Activated CD4-positive, alpha-beta T cell treated with anti-CD3 and anti-CD28 coated beads, Interleukin-2, amount 50 U/mL, for 16 hours (primary cell): ENCODE measurements at regions not wholly inside any gene's neighbourhood (a gene's known extent, or its start where the extent isn't known, plus 50 kb on each side); places are given as distances from the start of the nearest gene placed in this dataset.

Experiments
- DNase-seq: peaks from one replicate; pipeline ENCODE4 v3.0.0-alpha.2; 2020

DNA sequence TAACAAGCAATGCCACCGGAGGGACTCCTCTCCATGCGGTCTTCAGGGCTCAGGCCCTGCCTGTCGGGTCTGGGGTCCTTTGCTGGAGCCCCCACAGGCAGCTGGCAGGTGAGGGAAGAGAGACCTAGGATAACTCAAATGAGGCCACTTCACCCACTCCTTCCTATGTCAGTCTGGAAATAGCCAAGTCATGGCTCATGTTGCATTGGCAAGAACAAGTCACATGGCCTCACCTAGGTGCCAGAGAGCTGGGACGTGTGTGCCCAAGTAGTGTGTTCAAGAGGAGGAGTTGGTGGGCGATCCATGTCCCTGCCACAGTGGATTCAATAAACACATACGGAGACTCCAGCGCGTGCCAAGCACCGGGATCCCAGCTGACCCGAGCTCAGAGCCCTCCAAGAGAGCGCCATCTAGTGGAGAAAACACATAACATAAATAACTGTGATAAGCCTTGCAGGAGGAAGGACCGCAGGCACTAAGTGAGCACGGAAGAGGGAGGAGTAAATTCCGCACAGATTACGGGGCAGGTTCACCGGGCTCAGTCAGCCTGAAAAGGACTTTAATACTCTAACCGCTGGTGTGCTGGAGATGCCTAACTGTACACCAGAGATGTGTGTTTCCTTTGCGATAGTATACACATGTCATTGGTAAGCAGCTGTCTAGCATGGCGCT, 580.8 kb downstream of the CCDC171 start:
- peak; percentile 56 for DNase-seq

DNA sequence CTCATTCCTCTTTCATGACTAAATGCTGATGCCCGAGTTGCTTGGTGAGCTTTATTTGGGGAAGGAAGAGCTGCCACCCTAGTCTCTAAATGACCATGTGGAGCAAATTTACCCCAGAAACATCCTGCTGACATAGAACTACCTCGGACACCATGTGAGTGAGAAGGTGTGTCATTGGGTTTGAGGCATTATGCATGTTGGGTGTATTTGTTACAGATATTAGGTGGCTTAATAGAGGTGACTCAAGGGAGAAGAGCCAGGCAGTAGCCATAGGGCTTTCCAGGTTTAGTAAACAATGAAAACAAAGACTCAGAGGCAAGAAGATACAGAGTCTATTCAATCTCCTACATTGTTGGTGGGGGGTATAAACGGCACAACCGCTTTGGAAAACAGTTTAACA, 581.5 kb downstream of the CCDC171 start:
- no peak for DNase-seq

DNA sequence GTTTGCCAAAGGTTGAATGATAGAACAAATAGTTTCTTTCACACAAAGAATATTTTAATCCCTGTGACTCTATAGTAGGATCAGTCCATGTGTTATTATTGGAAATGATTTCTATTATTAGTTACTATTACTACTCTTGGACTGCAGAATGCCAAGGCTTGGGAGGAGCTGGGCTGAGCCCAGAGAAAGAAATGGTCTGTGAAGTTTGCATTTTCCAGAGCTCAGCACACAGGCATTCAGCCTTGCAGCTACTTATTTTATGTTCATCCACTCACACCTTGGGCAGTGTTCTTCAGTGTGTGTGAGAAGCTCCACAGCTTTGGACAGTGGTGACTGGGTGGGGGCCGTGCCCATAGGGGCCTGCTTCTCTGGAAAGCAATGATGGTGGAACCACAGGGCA, 583.1 kb downstream of the CCDC171 start:
- no peak for DNase-seq

DNA sequence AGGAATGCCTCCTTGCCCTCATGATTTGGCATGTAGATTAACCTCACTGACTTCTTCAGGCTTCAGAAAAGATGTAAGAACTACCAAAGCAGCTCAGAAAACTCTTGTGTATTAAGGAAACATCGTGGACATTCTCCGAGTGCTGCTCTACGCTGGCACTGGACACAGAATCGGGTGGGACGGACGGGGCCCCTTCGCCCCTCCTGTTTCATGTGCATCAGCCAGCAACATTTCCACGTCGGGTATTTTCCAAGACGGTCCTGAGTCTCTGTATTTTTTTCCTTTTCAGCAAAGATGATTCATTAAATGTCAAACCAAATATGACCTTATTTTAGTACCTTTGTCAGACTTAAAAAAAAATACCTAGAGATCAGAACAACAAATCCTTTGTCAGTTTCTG, 583.6 kb downstream of the CCDC171 start:
- no peak for DNase-seq

DNA sequence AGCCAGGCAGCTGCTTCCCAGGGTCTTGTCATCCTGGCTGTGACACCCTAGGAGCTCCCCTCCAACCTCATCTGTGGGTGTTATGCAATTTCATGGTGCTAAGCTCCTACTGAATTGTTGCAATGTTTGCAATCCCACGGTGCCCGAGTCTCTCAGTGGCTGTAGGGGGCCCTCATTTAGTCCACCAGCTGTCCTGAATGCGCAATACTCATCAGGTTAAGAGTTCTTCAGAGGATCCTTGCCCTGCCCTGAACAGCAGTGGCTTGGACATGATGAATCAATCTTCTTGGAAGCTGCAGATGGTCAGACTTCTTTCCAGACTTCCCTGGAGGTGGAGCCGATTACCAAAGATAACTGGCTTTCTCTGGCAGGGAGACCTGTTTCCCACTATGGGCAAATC, 584.1 kb downstream of the CCDC171 start:
- no peak for DNase-seq

DNA sequence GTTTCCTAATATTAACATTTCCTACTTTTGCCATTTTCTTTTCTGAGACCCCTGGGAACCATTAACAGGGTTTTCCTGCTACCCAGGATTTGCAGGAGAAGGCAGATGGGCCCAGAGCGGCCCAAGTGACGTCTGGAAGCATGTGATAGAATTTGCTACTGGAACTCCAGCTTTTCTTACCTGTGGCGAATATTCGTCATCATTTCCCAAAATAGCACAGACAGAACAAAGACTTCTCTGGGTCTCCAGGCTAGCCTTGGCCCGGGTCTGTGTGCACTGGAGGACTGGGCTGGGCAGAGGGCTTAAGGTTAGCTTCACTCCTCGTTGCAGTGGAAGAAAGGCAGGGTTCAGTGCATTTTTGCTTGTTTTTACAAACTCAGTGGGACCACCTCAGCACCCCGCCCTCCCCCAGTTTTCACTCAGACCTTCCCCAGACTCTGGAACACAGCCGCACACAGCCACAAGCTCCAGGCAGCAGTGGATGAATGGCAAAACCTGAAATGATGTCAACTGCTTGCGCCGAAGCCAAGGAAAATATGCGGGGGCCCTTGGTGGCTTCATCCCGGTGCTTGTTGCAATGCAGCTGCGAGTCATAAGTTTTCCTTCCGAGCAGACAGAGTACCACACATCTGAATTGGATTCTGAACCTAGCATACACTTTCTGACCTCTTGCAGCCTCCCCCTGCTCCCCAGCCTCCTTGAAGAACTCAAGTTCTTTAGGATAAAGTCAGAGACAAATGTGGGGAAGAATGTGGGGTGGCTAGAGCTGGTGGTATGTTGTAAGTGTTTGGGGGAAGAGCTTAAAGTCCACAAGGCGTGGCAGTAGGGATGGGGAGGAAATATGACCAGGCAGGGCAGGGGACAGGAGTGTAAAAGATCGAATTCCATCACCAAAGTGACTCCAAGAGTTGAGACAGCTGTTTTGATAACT, 586.0 kb downstream of the CCDC171 start:
- DNase-seq = no peak

DNA sequence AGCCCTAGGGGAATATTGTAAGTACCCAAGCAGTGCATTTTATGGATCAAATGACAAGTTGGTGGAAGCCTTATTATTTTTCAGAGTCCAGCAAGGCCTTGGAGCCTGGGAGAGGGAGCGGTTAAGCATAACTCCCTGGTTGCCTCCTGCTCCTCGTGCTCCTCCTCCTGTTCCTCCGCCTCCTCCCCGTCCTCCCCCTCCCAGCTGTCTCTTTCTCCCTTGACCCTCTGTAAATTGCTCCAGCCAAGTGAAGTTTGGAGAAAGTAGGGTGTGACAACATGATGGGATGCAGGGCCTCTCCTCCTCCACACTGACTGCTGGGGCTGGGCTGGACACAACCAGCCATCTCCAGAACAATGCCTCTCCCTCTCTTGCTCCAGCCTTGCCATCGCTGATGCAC, 586.9 kb downstream of the CCDC171 start:
- no peak for DNase-seq

DNA sequence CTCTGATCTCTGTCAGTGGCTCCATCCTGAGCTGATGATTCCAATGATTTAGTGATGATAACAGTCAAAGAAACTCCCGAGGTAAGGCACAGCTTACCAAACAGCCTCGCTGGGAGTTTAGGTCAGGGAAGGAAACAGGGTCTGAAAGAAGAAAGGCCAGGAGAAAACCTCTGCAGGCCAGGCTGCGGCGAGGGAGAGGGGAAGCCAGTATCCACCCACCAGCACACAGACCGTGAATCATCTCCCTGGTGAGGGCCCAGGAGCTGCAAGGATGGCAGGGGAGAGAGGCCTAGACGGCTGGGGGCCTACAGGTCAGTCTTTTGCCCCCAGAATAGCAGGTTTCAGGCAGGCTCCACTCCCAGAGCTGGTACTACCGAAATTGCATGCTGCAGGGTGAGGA, 590.5 kb downstream of the CCDC171 start:
- no peak for DNase-seq

DNA sequence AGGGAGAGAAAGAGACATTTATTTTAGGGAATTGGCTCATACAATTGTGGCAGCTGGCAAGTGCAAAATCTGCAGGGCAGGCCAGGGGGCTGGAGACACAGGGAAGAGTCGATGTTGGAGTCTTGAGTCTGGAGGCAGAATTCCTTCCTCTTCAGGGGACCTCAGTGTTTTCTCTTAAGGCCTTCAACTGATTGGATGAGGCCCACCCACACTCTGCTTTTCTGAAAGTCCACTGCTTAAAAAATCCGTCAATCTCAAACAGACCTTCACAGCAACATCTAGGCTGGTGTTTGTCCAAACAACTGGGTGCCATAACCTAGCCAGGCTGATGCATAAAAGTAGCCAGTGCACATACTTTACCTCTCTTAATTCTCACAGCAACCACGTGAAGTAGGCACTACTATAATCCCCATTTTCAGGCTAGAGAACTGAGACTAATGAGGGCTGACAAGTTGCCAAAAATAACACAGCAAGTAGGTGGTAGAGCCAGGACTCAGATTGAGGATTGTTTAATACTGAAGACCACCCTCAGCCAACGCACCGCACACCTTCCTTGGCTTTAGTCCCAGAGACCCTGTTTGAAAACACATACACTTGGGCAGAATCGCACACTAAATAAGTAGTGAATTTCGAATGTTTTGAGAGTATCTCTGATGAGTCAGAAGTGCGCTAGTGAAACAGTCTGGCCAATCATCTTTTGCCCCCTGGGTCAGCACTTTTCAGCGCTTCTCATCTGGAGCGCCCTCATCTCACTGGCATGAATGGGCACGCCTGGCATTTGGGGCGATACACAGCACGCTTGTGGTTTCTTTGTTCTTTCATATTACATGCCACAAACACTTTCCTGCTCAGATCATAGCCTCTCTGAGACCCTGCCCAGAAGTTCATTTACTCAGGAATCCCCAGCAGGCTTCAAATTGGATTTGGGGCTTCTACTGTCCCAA, 591.4 kb downstream of the CCDC171 start:
- no peak for DNase-seq

DNA sequence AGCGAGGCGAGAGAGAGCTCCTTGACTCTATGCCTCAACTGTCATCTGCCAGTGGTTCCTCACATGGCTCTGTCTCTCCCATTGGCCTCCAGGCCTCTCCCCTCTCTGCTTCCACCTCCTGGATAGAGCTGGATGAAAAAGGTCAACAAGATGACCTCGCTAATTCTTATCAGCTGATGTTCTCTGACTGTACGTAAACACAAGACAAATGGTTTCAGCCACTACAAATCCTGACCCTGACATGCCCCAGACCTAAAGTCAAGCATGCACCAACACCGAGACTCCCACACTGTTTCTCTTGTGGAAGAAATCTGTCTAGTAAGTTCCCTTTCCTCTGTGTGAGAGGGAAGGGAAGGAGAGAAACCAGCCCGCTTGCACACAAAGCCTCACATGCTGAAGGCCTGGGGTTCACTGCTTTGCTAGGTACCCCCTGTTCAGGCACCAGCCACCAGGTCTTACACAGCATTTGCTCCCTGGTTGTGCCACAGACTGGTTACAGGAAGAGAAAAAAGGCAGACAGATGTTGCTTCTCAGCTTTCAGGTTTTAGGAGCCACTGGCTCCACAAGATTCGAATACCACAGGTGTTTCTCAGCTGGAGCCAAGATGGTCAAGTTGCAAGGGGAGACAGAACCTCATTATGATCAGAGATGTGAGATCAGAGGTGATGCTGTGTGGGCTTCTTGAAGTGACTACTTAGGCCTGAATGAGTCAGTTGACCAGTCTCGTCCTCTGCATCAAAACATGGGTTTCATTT, 592.5 kb downstream of the CCDC171 start:
- no peak for DNase-seq

DNA sequence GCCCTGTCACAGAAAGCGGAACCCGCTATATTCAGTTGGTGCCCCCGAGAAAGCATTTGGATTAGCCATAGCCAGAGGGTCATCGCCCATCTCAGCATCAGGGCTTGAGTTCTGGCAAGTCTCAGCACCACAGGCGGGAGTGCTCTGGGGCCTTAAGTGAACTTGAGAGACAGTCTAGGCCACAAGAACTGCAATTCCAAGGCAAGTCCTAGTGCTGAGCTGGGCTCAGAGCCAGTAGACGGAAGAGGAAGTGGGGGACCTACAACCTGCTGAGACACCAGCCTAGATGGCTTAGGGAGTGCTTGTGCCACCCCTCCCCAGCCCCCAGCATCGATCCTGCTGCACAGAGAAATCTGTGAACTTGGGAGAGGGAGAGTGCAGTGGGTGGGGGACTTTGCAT, 594.9 kb downstream of the CCDC171 start:
- DNase-seq = no peak

DNA sequence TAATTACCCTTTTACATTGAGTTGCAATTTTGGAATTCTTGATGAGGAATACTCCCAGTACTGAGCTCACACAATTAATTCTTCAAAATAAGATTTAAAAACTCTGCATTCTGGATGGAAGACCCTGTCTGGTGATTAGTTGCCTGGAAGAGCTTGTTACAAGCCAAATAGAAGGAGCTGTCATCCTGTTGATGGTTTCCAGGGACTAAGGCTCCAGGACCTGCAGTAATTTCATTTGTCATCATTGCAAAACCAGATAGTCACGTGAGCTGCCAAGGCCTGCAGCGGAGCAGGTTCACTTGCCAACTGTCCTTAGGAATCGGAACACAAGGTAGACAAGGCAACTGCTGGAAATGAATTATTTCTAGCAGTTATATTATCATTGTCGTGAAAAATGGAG, 597.7 kb downstream of the CCDC171 start:
- no peak for DNase-seq

DNA sequence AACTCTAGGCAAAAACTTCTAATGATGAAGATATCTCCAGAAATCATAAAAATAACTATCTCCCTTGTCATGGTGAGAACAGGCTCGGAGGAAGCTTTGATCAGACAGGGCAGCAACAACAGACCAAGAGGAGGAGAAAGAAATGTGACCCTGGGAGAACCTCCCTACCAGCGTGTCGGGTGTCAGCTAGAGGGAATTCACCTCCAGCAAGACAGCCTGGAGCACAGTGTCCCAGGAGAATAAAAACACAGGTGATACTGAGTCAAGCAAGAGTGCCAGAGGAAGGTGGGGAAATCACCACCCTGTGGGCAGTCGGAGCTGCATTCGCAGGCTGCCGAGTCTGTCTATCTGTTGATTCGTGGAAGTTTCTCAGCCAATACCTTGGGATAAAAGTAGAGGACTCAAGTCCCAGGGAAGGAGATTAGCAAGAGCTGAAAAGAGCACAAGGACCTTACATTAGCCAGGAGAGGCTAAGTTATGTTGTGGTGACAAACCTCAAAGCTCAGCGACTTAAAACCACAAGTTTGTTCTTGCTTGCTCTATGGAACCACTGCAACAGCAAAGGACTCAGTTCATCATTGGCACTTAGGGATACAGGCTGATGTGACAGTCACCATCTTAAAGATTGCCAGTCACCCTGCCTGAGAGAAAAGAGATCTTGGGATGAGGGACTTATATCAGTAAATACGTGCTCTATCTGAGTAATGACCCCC, 598.3 kb downstream of the CCDC171 start:
- no peak for DNase-seq

DNA sequence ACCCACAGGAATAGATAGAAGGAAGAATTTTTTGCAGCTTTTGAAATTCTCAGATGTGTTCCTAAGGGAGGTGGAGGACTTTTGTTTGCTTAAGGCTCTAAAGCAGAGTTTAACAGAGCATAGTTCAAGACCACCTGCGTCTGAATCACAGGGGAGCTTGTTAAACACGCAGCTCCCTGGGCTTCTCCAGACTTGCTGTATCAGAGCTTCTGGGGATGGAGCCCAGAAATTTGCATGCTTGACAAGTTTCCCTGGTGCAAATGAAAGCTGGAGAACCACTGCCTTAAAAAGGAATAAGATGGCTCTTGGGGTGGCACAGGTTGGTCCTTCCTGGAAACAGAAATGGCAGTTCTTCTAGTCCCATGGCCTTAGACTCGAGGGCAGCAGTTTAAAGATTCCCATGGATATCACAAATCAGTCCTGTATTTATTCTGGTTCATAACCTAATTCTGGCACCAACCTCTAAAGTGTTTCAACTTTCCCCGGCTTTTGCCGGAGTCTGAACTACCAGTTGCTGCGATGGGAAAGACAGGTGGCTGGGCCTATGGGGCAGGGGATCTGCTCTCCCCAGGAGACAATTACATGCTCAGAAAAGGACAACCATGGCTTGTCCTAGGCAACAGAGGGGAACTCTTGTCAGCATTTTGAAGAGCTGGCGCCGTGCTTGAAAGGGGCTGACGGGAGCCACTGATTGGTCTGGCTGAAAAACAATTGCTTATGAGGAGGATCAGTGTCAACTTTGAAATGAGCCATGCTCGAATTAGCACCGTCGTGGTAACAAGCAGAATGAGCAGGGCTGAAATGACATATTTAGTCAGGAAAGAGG, 599.6 kb downstream of the CCDC171 start:
- DNase-seq = no peak

DNA sequence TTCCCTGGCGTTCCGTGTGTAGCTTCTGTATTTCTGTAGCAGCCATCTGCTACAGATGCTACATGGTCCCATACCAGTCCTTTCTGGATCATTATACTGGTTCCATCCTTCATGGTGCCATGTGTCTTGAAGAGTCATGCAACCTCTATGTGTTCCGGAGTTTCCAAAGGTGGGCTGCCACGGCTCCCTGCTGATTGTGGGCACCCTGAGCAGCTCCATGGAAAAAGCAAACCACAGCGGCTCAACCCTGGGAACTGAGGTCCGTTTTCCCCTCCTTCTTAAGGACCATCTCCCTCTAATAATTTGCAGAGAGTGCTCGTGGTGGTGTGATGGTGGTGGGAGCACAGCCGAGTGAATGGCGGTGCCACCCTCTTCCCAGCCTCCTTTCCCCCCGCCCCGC, 600.4 kb downstream of the CCDC171 start:
- DNase-seq = no peak

DNA sequence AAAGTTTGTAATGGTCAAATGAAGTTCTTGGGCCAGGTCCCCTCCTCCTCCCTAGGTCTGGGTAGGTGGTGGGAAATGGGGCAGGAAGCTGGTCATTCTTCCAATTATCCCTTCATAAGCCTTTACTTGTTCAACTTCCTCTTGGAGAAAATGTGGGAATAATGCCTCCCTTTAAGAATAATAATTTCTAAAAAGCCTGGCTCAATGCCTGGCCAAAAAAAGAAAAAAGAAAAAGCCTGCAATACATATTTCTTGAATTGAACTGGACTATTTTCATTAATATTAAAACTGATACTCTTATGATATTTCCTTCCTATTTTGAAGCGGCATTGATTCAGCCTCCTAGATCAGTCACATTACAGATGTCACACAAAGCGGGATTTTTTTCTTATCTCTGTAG, 600.9 kb downstream of the CCDC171 start:
- no peak for DNase-seq

DNA sequence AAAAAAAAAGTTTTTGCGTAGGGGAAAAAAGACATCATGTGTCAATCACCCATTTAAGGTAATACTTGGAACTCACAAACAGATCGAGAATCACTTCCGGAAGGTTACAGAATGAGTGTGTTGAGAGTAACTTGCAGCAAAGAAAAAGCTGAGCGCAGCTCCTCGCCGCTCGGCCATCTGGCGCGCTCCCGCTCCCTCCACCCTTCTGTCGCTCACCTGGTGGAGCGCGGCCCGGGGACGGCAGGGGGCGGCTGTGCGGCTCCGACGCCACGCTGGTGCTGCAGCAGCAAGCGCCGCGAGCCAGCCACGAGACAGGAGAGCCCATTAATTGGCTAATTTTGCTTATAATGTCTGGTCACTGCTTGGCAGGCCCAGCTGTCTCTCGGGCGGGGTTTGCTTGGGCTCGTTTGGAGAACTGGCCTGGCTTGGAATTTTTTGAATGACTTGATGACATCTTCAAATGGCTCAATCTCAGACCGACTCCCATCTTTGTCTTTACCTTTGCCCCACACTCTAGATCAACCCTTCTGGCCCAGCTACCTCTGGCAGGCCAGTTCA, 601.8 kb downstream of the CCDC171 start:
- peak; percentile 40 for DNase-seq

DNA sequence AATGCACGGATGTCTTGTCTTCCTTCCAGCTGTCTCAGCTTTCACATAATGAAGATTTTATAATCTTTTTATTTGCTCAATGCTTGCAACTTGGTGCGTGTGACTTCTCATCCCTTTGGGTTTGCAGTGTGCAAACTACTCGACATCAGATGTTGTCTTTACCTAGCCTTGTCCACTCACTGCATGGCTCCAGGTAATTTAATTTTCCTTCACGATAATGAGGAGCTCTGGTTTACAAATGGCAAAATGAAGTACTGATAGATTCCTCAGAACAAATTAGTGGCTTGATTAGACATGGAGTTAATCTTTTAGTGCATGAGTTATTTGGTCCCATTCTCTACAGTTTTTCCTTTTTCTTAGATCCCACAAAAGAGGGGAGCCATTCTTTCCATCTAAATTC, 603.0 kb downstream of the CCDC171 start:
- no peak for DNase-seq

DNA sequence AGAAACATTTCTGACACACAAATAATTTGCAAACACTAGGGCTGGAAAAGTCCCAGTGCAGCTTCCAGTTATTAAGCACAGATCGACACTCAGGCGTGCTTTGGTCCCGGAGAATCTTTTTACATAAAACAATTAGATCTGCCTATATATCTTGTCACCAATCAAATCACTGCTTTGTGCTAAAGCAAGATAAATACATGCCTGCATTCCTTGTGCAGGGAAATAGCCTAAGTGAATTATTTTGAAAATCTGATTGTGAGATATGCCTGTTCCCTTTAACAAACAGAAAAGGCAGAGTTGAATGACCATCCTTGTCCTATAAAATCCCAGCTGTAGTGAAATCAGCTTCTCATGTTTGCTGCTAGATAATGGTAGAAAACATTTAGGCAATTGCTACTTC, 604.4 kb downstream of the CCDC171 start:
- no peak for DNase-seq

DNA sequence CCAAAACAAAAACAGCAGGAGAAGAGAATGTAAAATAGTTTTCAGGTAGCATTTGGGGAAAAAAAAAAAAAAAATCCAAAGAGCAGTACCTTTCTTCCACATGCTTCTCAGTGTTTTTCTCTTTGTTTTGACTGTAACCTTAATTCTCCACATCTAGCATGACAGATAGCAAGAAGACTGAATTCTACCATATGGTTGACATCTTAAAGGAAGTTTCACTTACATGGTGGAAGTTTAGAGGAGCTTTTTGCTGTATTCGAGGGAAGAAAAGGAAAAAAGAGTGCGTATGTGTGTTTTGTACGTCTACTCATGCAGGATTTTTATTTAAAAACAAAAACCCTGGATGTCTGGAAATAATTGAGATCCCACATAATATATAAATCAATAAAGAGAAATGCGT, 604.8 kb downstream of the CCDC171 start:
- no peak for DNase-seq

DNA sequence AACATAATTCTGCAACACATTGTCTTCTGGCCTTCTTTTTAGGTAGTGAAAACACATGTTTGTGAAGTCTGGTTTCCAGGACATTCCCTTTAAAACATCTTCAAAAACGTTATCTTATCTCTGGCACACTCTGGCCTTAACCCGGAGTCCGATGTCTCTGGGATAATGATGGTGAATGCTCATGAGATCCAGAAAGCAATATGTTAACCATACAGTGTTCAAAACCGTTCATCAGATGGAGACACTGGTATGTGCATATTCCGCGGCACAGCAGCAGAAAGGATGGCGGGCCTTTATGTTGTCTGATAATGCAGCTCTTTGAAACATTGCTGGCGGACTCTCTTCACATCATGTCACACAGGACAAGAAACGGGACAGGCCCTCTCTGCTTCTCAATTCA, 605.2 kb downstream of the CCDC171 start:
- DNase-seq = no peak
